Activated naive CD4-positive, alpha-beta T cell treated with anti-CD3 and anti-CD28 coated beads for 36 hours (primary cell): ENCODE measurements at regions not wholly inside any gene's neighbourhood (a gene's known extent, or its start where the extent isn't known, plus 50 kb on each side); places are given as distances from the start of the nearest gene placed in this dataset.
"Not testable (repeated sequence)": the region's sequence is repeated elsewhere in the genome, so short reads cannot be mapped to it uniquely, and the experiment has no call there.

Experiments
- CTCF ChIA-PET: fragments of 350-600 bp; sonication (Branson Sonifier 250); formaldehyde crosslinking; loops from one replicate; lab custom pipeline; 2021; ENCODE audit warnings: antibody characterized with exemption; lab: Charles Lee
- DNase-seq: peaks from one replicate; pipeline ENCODE4 v3.0.0-alpha.2; 2020
- H3K27ac Mint-ChIP-seq: one replicate; pipeline ENCODE4 v1.8.0; 2021; ENCODE audit warnings: mild to moderate bottlenecking, mixed read lengths
- H3K27me3 Mint-ChIP-seq: one replicate; pipeline ENCODE4 v1.8.0; 2021; ENCODE audit warnings: low read depth, mixed read lengths
- H3K36me3 Mint-ChIP-seq: one replicate; pipeline ENCODE4 v1.8.0; 2021; ENCODE audit warnings: low read depth, mixed read lengths
- H3K4me1 Mint-ChIP-seq: one replicate; pipeline ENCODE4 v1.8.0; 2021; ENCODE audit warnings: low read depth, mixed read lengths
- H3K4me3 Mint-ChIP-seq: one replicate; pipeline ENCODE4 v1.8.0; 2021; ENCODE audit warnings: mild to moderate bottlenecking, moderate library complexity, mixed read lengths
- H3K9me3 Mint-ChIP-seq: one replicate; pipeline ENCODE4 v1.8.0; 2021; ENCODE audit warnings: mixed read lengths
- intact Hi-C: fragments of 100-400 bp; cut with micrococcal nuclease; formaldehyde crosslinking; loops from one replicate; pipeline ENCODE4 v1.15.1; 2023

- peaks cover 12% of the 10 kb centered on the region for H3K9me3 Mint-ChIP-seq
- H3K36me3 Mint-ChIP-seq: no peaks in the 10 kb centered on the region
- no peak overlapping the region for H3K4me3 Mint-ChIP-seq
- H3K4me1 Mint-ChIP-seq: no peaks in the 10 kb centered on the region
- H3K27ac Mint-ChIP-seq: no peak overlapping the region
- H3K27me3 Mint-ChIP-seq: peaks cover 7% of the 10 kb centered on the region
- CTCF ChIA-PET: interaction anchor here (0.6 kb wide), 2 partner anchors 20 to 45 kb away, joined by 3 read pairs; no protein-coding TSS in a partner anchor
- DNase-seq: no peak
- intact Hi-C loops: no loop called here
These were observed 57.6 kb upstream of the THUMPD2 start for GRCh38 chr2:39836638-39837037.

GRCh38 chr2:39834426-39834825 lies 55.4 kb upstream of the THUMPD2 start:
- Mint-ChIP-seq H3K36me3 (no peaks in the 10 kb centered on the region), H3K27ac (no peak overlapping the region), H3K27me3 (peaks cover 9% of the 10 kb centered on the region), H3K4me1 (no peaks in the 10 kb centered on the region), H3K4me3 (no peak overlapping the region), H3K9me3 (peaks cover 12% of the 10 kb centered on the region)
- no peak for DNase-seq
- intact Hi-C loops: no loop called here
- CTCF ChIA-PET: no interaction called here

- H3K4me1 Mint-ChIP-seq, CTCF ChIA-PET, H3K36me3 Mint-ChIP-seq, H3K9me3 Mint-ChIP-seq, H3K4me3 Mint-ChIP-seq, intact Hi-C loops, H3K27ac Mint-ChIP-seq, DNase-seq: not testable (repeated sequence)
- peaks cover 14% of the 10 kb centered on the region for H3K27me3 Mint-ChIP-seq
These were observed 51.6 kb upstream of the THUMPD2 start for GRCh38 chr2:39830610-39831009.
